Uterus (tissue), 3 donors: ENCODE measurements at regions not wholly inside any gene's neighbourhood (a gene's known extent, or its start where the extent isn't known, plus 50 kb on each side); places are given as distances from the start of the nearest gene placed in this dataset.

ENCODE experiments used
- DNase-seq, 2 donors: peaks; one replicate each; pipeline ENCODE4 v3.0.0-alpha.2; 2019 to 2020
- H3K27ac ChIP-seq, 2 donors: fragments of 200-600 bp; sonication (generic); 1 replicate in 1 of 2; 2 replicates in 1 of 2; pipeline ENCODE4 v1.5.1; 2016 to 2018
- H3K27me3 ChIP-seq, 2 donors: fragments of 200-600 bp; sonication (generic); one replicate each; pipeline ENCODE4 v1.5.1; 2018 to 2019; ENCODE audit warnings: control low read depth in 1 of 2
- H3K36me3 ChIP-seq, 2 donors: fragments of 200-600 bp; sonication (generic); one replicate each; pipeline ENCODE4 v1.5.1; 2019; ENCODE audit warnings: control low read depth in 1 of 2
- H3K4me1 ChIP-seq, 2 donors: fragments of 200-600 bp; sonication (generic); one replicate each; pipeline ENCODE4 v1.5.1; 2018 to 2019; ENCODE audit warnings: control low read depth in 1 of 2
- H3K4me3 ChIP-seq, 2 donors: fragments of 200-600 bp; sonication (generic); 1 replicate in 1 of 2; 2 replicates in 1 of 2; pipeline ENCODE4 v1.5.1; 2018 to 2019; ENCODE audit warnings: mild to moderate bottlenecking in 1 of 2
- H3K9me3 ChIP-seq, 2 donors: fragments of 200-600 bp; sonication (generic); one replicate each; pipeline ENCODE4 v1.5.1; 2019; ENCODE audit warnings: control low read depth in 1 of 2
- CTCF ChIP-seq, 4 experiments: fragments of 200-600 bp in 2 of 4; fragments of 450-650 bp in 2 of 4; sonication (generic) in 2 of 4; IDR thresholded peaks; one replicate each; pipeline ENCODE4 v1.5.1; 2016 to 2019; ENCODE audit warnings: antibody characterized with exemption in 4 of 4, mild to moderate bottlenecking in 2 of 4, moderate library complexity in 1 of 4
- POLR2A ChIP-seq, 2 donors: fragments of 450-650 bp; IDR thresholded peaks; one replicate each; pipeline ENCODE4 v1.6.1; 2016; ENCODE audit warnings: antibody characterized with exemption in 2 of 2, mild to moderate bottlenecking in 1 of 2, moderate library complexity in 1 of 2
- intact Hi-C: fragments of 100-400 bp; cut with DNase I; formaldehyde crosslinking; loops from one replicate; pipeline ENCODE4 v1.15.1; 2023; ENCODE audit warnings: low total_unique reads
- donor health status: DM: yes; HTN: yes; CAD: no.

DNA sequence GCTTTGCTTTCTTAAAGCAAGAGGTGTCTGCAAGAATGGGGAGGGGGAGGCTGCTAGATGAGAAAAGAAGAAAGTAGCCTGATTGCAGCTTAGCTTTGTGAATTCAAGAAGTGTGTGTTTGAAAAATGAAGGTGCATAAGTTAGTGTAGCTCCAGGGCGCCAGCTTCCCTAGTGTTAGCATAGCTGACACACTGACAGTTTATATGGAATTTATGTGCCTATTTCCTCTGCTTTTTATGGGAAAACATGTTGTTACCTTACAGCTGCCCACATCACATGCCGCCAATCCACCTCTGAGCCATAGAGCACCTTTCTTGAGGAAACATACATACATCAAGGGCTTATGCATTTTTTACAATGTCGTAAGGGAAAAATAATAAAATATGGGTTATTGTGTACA, 536.4 kb upstream of the PIK3C3 start:
- no peak for DNase-seq
- Histone ChIP-seq H3K27me3 (no peaks in the 10 kb centered on the region), H3K4me3 (no peak overlapping the region), H3K9me3 (no peaks in the 10 kb centered on the region), H3K4me1 (no peaks in the 10 kb centered on the region), H3K36me3 (no peaks in the 10 kb centered on the region), H3K27ac (no peak overlapping the region)
- no peak for TF ChIP-seq CTCF (IDR thresholded peaks at IDR 0.05)
- TF ChIP-seq POLR2A (IDR thresholded peaks at IDR 0.05), result no peak
- intact Hi-C loops, result no loop called here

GRCh38 chr18:41416044-41416443, 539.0 kb upstream of the PIK3C3 start:
- Histone ChIP-seq H3K27me3 (no peaks in the 10 kb centered on the region), H3K9me3 (no peaks in the 10 kb centered on the region), H3K27ac (no peak overlapping the region), H3K36me3 (no peaks in the 10 kb centered on the region), H3K4me1 (no peaks in the 10 kb centered on the region), H3K4me3 (no peak overlapping the region)
- no peak for DNase-seq
- no peak for TF ChIP-seq CTCF (IDR thresholded peaks at IDR 0.05)
- TF ChIP-seq POLR2A (IDR thresholded peaks at IDR 0.05), result no peak
- intact Hi-C loops, result no loop called here

- Histone ChIP-seq H3K27ac (no peak overlapping the region), H3K36me3 (no peaks in the 10 kb centered on the region), H3K9me3 (no peaks in the 10 kb centered on the region), H3K4me1 (no peaks in the 10 kb centered on the region), H3K4me3 (no peak overlapping the region), H3K27me3 (no peaks in the 10 kb centered on the region)
- intact Hi-C loops, result no loop called here
- DNase-seq, result no peak
- no peak for TF ChIP-seq CTCF (IDR thresholded peaks at IDR 0.05)
- no peak for TF ChIP-seq POLR2A (IDR thresholded peaks at IDR 0.05)
These were observed 545.0 kb upstream of the PIK3C3 start for GRCh38 chr18:41410006-41410405.

DNA sequence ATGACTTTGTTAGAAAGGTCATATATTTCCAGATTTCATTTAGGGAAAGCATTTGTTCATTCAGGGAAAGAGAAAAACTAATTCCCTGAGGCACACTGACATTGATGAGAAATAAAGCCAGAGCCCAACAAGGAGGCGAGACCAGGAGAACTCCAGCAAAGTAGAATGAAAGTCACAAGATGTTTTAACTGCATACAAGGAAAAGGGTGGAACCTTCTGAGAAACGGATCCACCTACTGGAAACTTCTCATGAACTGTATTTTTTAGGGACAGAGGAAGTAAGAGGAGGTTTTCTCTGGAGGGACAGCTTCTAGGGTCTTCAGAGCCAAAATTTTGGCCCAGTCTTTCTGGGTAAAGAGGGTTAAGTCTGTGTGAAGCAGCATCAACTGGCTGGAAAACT, 548.2 kb upstream of the PIK3C3 start:
- H3K36me3 ChIP-seq, result no peaks in the 10 kb centered on the region
- TF ChIP-seq POLR2A (IDR thresholded peaks at IDR 0.05), result no peak
- no peak for TF ChIP-seq CTCF (IDR thresholded peaks at IDR 0.05)
- no peak for DNase-seq
- H3K4me1 ChIP-seq, result no peaks in the 10 kb centered on the region
- H3K27ac ChIP-seq, result no peak overlapping the region
- H3K27me3 ChIP-seq, result no peaks in the 10 kb centered on the region
- H3K4me3 ChIP-seq, result no peak overlapping the region
- intact Hi-C loops, result no loop called here
- no peaks in the 10 kb centered on the region for H3K9me3 ChIP-seq

DNA sequence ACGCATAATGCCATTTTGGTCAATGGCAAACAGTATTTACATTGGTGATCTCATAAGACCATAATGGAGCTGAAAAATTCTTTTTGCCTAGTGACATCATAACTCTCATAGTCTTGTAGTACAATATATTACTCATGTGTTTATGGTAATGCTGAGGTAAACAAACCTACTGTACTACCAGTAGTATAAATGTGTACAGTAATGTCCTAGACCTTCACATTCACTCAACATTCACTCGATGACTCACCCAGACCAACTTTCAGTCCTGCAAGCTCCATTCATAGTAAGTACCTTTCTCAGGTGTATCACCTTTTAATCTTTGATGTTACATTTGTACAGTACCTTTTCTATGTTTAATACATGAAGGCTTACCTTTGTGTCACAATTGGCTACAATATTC, 558.2 kb upstream of the PIK3C3 start:
- H3K9me3 ChIP-seq, result no peaks in the 10 kb centered on the region
- H3K27me3 ChIP-seq, result no peaks in the 10 kb centered on the region
- H3K4me1 ChIP-seq, result no peaks in the 10 kb centered on the region
- no peak for DNase-seq
- no peak for TF ChIP-seq POLR2A (IDR thresholded peaks at IDR 0.05)
- no peak for TF ChIP-seq CTCF (IDR thresholded peaks at IDR 0.05)
- H3K36me3 ChIP-seq, result no peaks in the 10 kb centered on the region
- no peak overlapping the region for H3K27ac ChIP-seq
- intact Hi-C loops, result no loop called here
- H3K4me3 ChIP-seq, result no peak overlapping the region
